PC-3 (cell line): ENCODE measurements at regions not wholly inside any gene's neighbourhood (a gene's known extent, or its start where the extent isn't known, plus 50 kb on each side); places are given as distances from the start of the nearest gene placed in this dataset.

Experiments
- ATAC-seq: fragments of 200-7000 bp; cut with Tn5 transposase; 2 replicates; pipeline ENCODE4 v1.9.1; 2020; ENCODE audit warnings: mild to moderate bottlenecking, moderate library complexity
- BruUV-seq: library from RNA; stranded (reverse); fragments of 400-500 nt; replicated peaks from 2 replicates; lab custom pipeline; 2021; lab: Mats Ljungman, UMichigan
- CTCF ChIA-PET: fragments of 300-600 bp; sonication (Branson Sonifier 250); formaldehyde crosslinking; loops from one replicate; lab custom pipeline; 2022; ENCODE audit warnings: antibody characterized with exemption; lab: Charles Lee
- POLR2A ChIA-PET: fragments of 300-600 bp; sonication (Branson Sonifier 250); formaldehyde crosslinking; loops from one replicate; lab custom pipeline; 2022; ENCODE audit warnings: antibody characterized with exemption; ENCODE audit not compliant: unreplicated experiment; lab: Charles Lee
- DNase-seq: peaks from one replicate; pipeline ENCODE4 v3.0.0-alpha.2; 2015
- H2AFZ ChIP-seq: fragments of 300-600 bp; sonication (generic); 2 replicates; pipeline ENCODE4 v1.6.0; 2016; ENCODE audit warnings: antibody characterized with exemption, low read length
- H3F3A ChIP-seq: fragments of 300-600 bp; sonication (generic); one replicate; pipeline ENCODE4 v1.6.0; 2017; ENCODE audit warnings: antibody characterized with exemption, low read length, control low read depth, mild to moderate bottlenecking; ENCODE audit not compliant: unreplicated experiment
- H3K27ac ChIP-seq: fragments of 300-600 bp; sonication (generic); 2 replicates; pipeline ENCODE4 v1.5.1; 2016; ENCODE audit warnings: mild to moderate bottlenecking, low read length
- H3K27me3 ChIP-seq: fragments of 300-600 bp; sonication (generic); 2 replicates; pipeline ENCODE4 v1.6.1; 2016; ENCODE audit warnings: low read length, mixed read lengths
- H3K36me3 ChIP-seq: fragments of 300-600 bp; sonication (generic); 2 replicates; pipeline ENCODE4 v1.6.1; 2016; ENCODE audit warnings: low read depth, mixed run types, low read length, mixed read lengths
- H3K4me1 ChIP-seq: fragments of 300-600 bp; sonication (generic); 2 replicates; pipeline ENCODE4 v1.5.1; 2016; ENCODE audit warnings: low read length; ENCODE audit not compliant: insufficient read depth
- H3K4me2 ChIP-seq: fragments of 300-600 bp; sonication (generic); 2 replicates; pipeline ENCODE4 v1.6.0; 2016; ENCODE audit warnings: low read length
- H3K4me3 ChIP-seq: fragments of 300-600 bp; sonication (generic); 2 replicates; pipeline ENCODE4 v1.5.1; 2016; ENCODE audit warnings: mild to moderate bottlenecking, low read length, mixed read lengths
- H3K79me2 ChIP-seq: fragments of 300-600 bp; sonication (generic); 2 replicates; pipeline ENCODE4 v1.6.1; 2017; ENCODE audit warnings: low read length, mixed read lengths
- H3K9ac ChIP-seq: fragments of 300-600 bp; sonication (generic); 2 replicates; pipeline ENCODE4 v1.6.0; 2016; ENCODE audit warnings: mild to moderate bottlenecking, low read length
- H3K9me2 ChIP-seq: fragments of 300-600 bp; sonication (generic); replicated peaks from 2 replicates; pipeline ENCODE4 v1.6.1; 2016; ENCODE audit warnings: mixed run types, low read length, mixed read lengths
- H3K9me3 ChIP-seq: fragments of 300-600 bp; sonication (generic); 2 replicates; pipeline ENCODE4 v1.6.1; 2016; ENCODE audit warnings: low read length, mixed read lengths
- H4K20me1 ChIP-seq: fragments of 300-600 bp; sonication (generic); 2 replicates; pipeline ENCODE4 v1.6.1; 2016; ENCODE audit warnings: low read length, mixed read lengths
- CTCF ChIP-seq: fragments of 300-600 bp; sonication (generic); conservative IDR thresholded peaks from 2 replicates; pipeline ENCODE4 v1.5.1; 2017; ENCODE audit warnings: antibody characterized with exemption, low read depth, mild to moderate bottlenecking, low read length
- EZH2 ChIP-seq: fragments of 300-600 bp; sonication (generic); IDR thresholded peaks from one replicate; pipeline ENCODE4 v1.6.1; 2017; ENCODE audit warnings: antibody characterized with exemption, mild to moderate bottlenecking, low read length; ENCODE audit not compliant: unreplicated experiment
- EZH2phosphoT487 ChIP-seq: fragments of 300-600 bp; sonication (generic); IDR thresholded peaks from 2 replicates; pipeline ENCODE4 v1.6.1; 2018; ENCODE audit warnings: mild to moderate bottlenecking, antibody characterized with exemption, low read length, borderline replicate concordance
- intact Hi-C: fragments of 100-400 bp; cut with micrococcal nuclease; formaldehyde crosslinking; loops from 2 replicates; pipeline ENCODE4 v1.9.0; 2023

DNA sequence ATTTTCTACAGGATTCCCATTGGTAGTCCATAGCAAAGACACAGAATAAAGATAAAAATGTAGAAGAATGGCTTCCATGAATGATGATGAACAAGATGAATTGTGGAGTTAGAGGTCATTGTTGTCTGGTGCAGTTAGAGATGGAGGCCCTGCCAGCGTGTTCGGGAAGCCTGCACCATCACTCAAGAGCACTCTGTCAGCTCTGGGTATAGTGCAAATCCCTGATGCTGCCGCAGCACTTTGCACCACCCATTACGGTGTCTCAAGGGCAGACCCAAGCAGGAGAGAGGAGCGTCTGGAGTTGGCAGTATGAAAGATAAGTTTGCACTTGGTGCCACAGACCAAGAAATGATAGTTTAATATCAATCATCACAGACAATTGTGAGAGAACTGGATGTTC, 181.6 kb upstream of the CHST9 start:
- H3K36me3 ChIP-seq, result no peaks in the 10 kb centered on the region
- POLR2A ChIA-PET, result no interaction called here
- H4K20me1 ChIP-seq, result no peaks in the 10 kb centered on the region
- no peaks in the 10 kb centered on the region for H3K9me2 ChIP-seq
- H3K27ac ChIP-seq, result no peak overlapping the region
- no TSS peak for BruUV-seq
- H3K4me1 ChIP-seq, result no peaks in the 10 kb centered on the region
- H3K9me3 ChIP-seq, result no peaks in the 10 kb centered on the region
- H3K79me2 ChIP-seq, result no peaks in the 10 kb centered on the region
- intact Hi-C loops, result no loop called here
- CTCF ChIA-PET, result no interaction called here
- ATAC-seq (no peak), DNase-seq (no peak)
- no peak overlapping the region for H3K4me3 ChIP-seq
- no peak overlapping the region for H2AFZ ChIP-seq
- H3F3A ChIP-seq, result no peaks in the 10 kb centered on the region
- H3K9ac ChIP-seq, result no peak overlapping the region
- no peak for TF ChIP-seq EZH2
- no peak for TF ChIP-seq EZH2phosphoT487
- no peak for TF ChIP-seq CTCF
- no peak overlapping the region for H3K4me2 ChIP-seq
- peaks cover 57% of the 10 kb centered on the region for H3K27me3 ChIP-seq

DNA sequence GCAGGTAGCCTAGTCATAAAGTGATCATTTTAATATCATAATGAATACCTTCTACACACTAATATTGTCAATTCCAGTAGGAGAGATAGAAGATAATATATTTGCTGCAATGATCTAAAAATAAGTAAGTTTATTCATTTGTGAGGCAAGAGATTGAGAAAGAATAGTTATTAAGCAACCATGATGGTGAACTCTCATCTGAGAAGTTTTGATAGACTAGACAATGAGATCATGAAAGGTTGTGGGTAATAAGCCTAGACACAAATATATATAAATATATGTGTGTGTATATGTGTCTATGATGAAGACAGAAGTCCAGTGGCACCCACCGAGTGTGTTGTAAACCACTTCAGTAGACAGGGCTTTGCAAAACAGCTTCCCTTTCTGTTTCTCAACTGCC, 181.0 kb upstream of the CHST9 start:
- Histone ChIP-seq H3K4me2 (no peak overlapping the region), H3K9ac (no peak overlapping the region), H4K20me1 (no peaks in the 10 kb centered on the region), H3K27me3 (peaks cover 55% of the 10 kb centered on the region), H3F3A (no peaks in the 10 kb centered on the region), H3K9me2 (no peaks in the 10 kb centered on the region), H2AFZ (no peak overlapping the region), H3K9me3 (no peaks in the 10 kb centered on the region), H3K4me3 (no peak overlapping the region), H3K27ac (no peak overlapping the region), H3K36me3 (no peaks in the 10 kb centered on the region), H3K79me2 (no peaks in the 10 kb centered on the region), H3K4me1 (no peaks in the 10 kb centered on the region)
- DNase-seq (no peak), ATAC-seq (no peak)
- no peak for TF ChIP-seq CTCF
- no peak for TF ChIP-seq EZH2phosphoT487
- no peak for TF ChIP-seq EZH2
- no TSS peak for BruUV-seq
- intact Hi-C loops, result no loop called here
- CTCF ChIA-PET, result no interaction called here
- POLR2A ChIA-PET, result no interaction called here

DNA sequence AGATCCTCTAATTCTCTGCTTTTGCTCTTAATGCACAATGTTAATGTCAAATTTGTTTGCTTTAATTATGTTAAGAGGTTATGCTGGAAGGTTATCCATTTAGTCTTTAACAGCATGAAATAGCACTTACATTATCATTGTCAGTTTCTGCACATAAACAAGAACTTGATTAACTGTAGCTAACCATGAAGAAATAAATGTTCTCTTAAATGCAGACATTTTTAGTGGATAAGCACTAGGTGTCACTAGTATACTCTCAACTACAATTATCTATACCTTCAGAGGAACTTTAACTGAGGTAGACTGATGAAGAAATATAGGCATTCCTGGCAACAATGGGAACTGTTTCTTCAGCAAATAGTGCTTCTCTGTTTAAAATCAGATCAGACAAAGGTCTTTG, 178.8 kb upstream of the CHST9 start:
- POLR2A ChIA-PET, result no interaction called here
- TF ChIP-seq EZH2 (no peak), CTCF (peak; percentile 58)
- Histone ChIP-seq H3K79me2 (no peaks in the 10 kb centered on the region), H2AFZ (no peak overlapping the region), H3K4me1 (no peaks in the 10 kb centered on the region), H3K4me3 (no peak overlapping the region), H3K9me2 (no peaks in the 10 kb centered on the region), H3K9ac (no peak overlapping the region), H3K27ac (no peak overlapping the region), H3K4me2 (no peak overlapping the region), H4K20me1 (no peaks in the 10 kb centered on the region), H3F3A (no peaks in the 10 kb centered on the region), H3K27me3 (peaks cover 47% of the 10 kb centered on the region), H3K36me3 (no peaks in the 10 kb centered on the region), H3K9me3 (no peaks in the 10 kb centered on the region)
- no TSS peak for BruUV-seq
- CTCF ChIA-PET, result interaction anchor here (1.0 kb wide), 1 partner anchor 64 kb away, joined by 6 read pairs; no protein-coding TSS in a partner anchor
- intact Hi-C loops, result loop anchor here (1.0 to 5.0 kb wide), 2 partner anchors 63 to 235 kb away; no protein-coding TSS in a partner anchor
- DNase-seq (peak; percentile 34), ATAC-seq (0 out of 2 replicates have a peak, but pooled peaks have one; percentile 49)
